Hepatocyte (in vitro differentiated cells): ENCODE measurements at regions not wholly inside any gene's neighbourhood (a gene's known extent, or its start where the extent isn't known, plus 50 kb on each side); places are given as distances from the start of the nearest gene placed in this dataset.
"Not testable (repeated sequence)": the region's sequence is repeated elsewhere in the genome, so short reads cannot be mapped to it uniquely, and the experiment has no call there.

ENCODE experiments used
- DNase-seq: peaks from one replicate; pipeline ENCODE4 v3.0.0-alpha.2; 2016; ENCODE audit warnings: low spot score
- H2AFZ ChIP-seq: fragments of 200-600 bp; sonication (generic); 2 replicates; pipeline ENCODE4 v1.6.0; 2016; ENCODE audit warnings: antibody characterized with exemption, mild to moderate bottlenecking
- H3K27ac ChIP-seq: fragments of 200-600 bp; sonication (generic); 2 replicates; pipeline ENCODE4 v1.5.1; 2016; ENCODE audit warnings: mild to moderate bottlenecking
- H3K27me3 ChIP-seq: fragments of 200-600 bp; sonication (generic); 2 replicates; pipeline ENCODE4 v1.6.1; 2016
- H3K36me3 ChIP-seq: fragments of 200-600 bp; sonication (generic); replicated peaks from 2 replicates; pipeline ENCODE4 v1.5.1; 2016; ENCODE audit warnings: low read depth; ENCODE audit not compliant: insufficient read depth
- H3K4me1 ChIP-seq: fragments of 200-600 bp; sonication (generic); 2 replicates; pipeline ENCODE4 v1.5.1; 2016; ENCODE audit warnings: mild to moderate bottlenecking, moderate library complexity; ENCODE audit not compliant: insufficient read depth
- H3K4me2 ChIP-seq: fragments of 200-600 bp; sonication (generic); 2 replicates; pipeline ENCODE4 v1.6.0; 2016
- H3K4me3 ChIP-seq: fragments of 200-600 bp; sonication (generic); 2 replicates; pipeline ENCODE4 v1.5.1; 2016; ENCODE audit warnings: mild to moderate bottlenecking
- H3K79me2 ChIP-seq: fragments of 200-600 bp; sonication (generic); 2 replicates; pipeline ENCODE4 v1.6.0; 2017; ENCODE audit warnings: mild to moderate bottlenecking
- H3K9me2 ChIP-seq: fragments of 200-600 bp; sonication (generic); replicated peaks from 2 replicates; pipeline ENCODE4 v1.6.0; 2017; ENCODE audit warnings: mild to moderate bottlenecking; ENCODE audit not compliant: insufficient read depth
- H3K9me3 ChIP-seq: fragments of 200-600 bp; sonication (generic); 2 replicates; pipeline ENCODE4 v1.5.1; 2016; ENCODE audit warnings: low read depth, mild to moderate bottlenecking
- H4K20me1 ChIP-seq: fragments of 200-600 bp; sonication (generic); 2 replicates; pipeline ENCODE4 v1.6.0; 2016; ENCODE audit warnings: mild to moderate bottlenecking; ENCODE audit not compliant: insufficient read depth, poor library complexity, severe bottlenecking
- CTCF ChIP-seq: fragments of 200-600 bp; sonication (generic); IDR thresholded peaks from 2 replicates; pipeline ENCODE4 v1.5.1; 2016; ENCODE audit warnings: antibody characterized with exemption, mild to moderate bottlenecking; ENCODE audit not compliant: poor library complexity
- EZH2 ChIP-seq: fragments of 200-600 bp; sonication (generic); IDR thresholded peaks from 2 replicates; pipeline ENCODE4 v1.6.1; 2016; ENCODE audit warnings: antibody characterized with exemption, mild to moderate bottlenecking, borderline replicate concordance
- EZH2phosphoT487 ChIP-seq: fragments of 200-600 bp; sonication (generic); IDR thresholded peaks from one replicate; pipeline ENCODE4 v1.6.1; 2018; ENCODE audit warnings: antibody characterized with exemption, mild to moderate bottlenecking, low read depth, moderate library complexity; ENCODE audit not compliant: unreplicated experiment, severe bottlenecking
- WGBS: methylation state at CpG from one replicate; pipeline ENCODE4 v1.1.6; 2016; ENCODE audit warnings: low lambda C conversion rate; ENCODE audit errors: missing lambda C conversion rate; 5-methylcytosine and 5-hydroxymethylcytosine counted together

- Histone ChIP-seq H4K20me1 (no peaks in the 10 kb centered on the region), H3K9me2 (no peaks in the 10 kb centered on the region), H3K4me3 (no peak overlapping the region), H3K79me2 (no peaks in the 10 kb centered on the region), H3K27ac (peak overlapping the region; percentile 17), H2AFZ (no peak overlapping the region), H3K4me1 (peaks cover 16% of the 10 kb centered on the region), H3K9me3 (no peaks in the 10 kb centered on the region), H3K4me2 (peak overlapping the region; percentile 11), H3K27me3 (no peaks in the 10 kb centered on the region), H3K36me3 (no peaks in the 10 kb centered on the region)
- DNase-seq, result no peak
- TF ChIP-seq EZH2phosphoT487 (no peak), CTCF (no peak), EZH2 (no peak)
These were observed 171.2 kb downstream of the ADCYAP1 start for GRCh38 chr18:1075876-1076275.

GRCh38 chr18:1078301-1078700 lies 173.6 kb downstream of the ADCYAP1 start:
- Histone ChIP-seq H3K9me2 (no peaks in the 10 kb centered on the region), H3K79me2 (no peaks in the 10 kb centered on the region), H3K4me3 (no peak overlapping the region), H3K27me3 (no peaks in the 10 kb centered on the region), H3K9me3 (no peaks in the 10 kb centered on the region), H3K4me2 (no peak overlapping the region), H3K27ac (no peak overlapping the region), H2AFZ (no peak overlapping the region), H4K20me1 (no peaks in the 10 kb centered on the region), H3K4me1 (peaks cover 16% of the 10 kb centered on the region), H3K36me3 (no peaks in the 10 kb centered on the region)
- DNase-seq, result no peak
- no peak for TF ChIP-seq EZH2
- no peak for TF ChIP-seq EZH2phosphoT487
- no peak for TF ChIP-seq CTCF

GRCh38 chr18:1083675-1084074 lies 179.0 kb downstream of the ADCYAP1 start:
- H3K4me2 ChIP-seq, H3K4me3 ChIP-seq, DNase-seq, H3K36me3 ChIP-seq, H3K27me3 ChIP-seq, H2AFZ ChIP-seq, H4K20me1 ChIP-seq, H3K9me3 ChIP-seq, H3K27ac ChIP-seq, H3K9me2 ChIP-seq, H3K79me2 ChIP-seq, H3K4me1 ChIP-seq: not testable (repeated sequence)
- WGBS, result 78% methylated on average over 5 of the region's 5 CpGs

- Histone ChIP-seq H3K9me2 (no peaks in the 10 kb centered on the region), H3K4me1 (no peaks in the 10 kb centered on the region), H4K20me1 (no peaks in the 10 kb centered on the region), H3K36me3 (no peaks in the 10 kb centered on the region), H3K27me3 (no peaks in the 10 kb centered on the region), H3K79me2 (no peaks in the 10 kb centered on the region), H3K9me3 (peaks cover 9% of the 10 kb centered on the region), H2AFZ (no peak overlapping the region), H3K4me2 (no peak overlapping the region), H3K27ac (no peak overlapping the region), H3K4me3 (no peak overlapping the region)
- WGBS, result 52% methylated on average over 1 of the region's 1 CpG
- DNase-seq, result no peak
- TF ChIP-seq EZH2phosphoT487 (no peak), CTCF (no peak), EZH2 (no peak)
These were observed 186.1 kb downstream of the ADCYAP1 start for GRCh38 chr18:1090758-1091157.
